ENCODE measurements at regions not wholly inside any gene's neighbourhood (a gene's known extent, or its start where the extent isn't known, plus 50 kb on each side); places are given as distances from the start of the nearest gene placed in this dataset.

- no peak for TF ChIP-seq REST (IDR thresholded peaks at IDR 0.05; ENCODE audit: low read depth, low read length)
- no peak for TF ChIP-seq FOXM1 (IDR thresholded peaks at IDR 0.05; ENCODE audit: low read depth)
- no peak for TF ChIP-seq CTCF (IDR thresholded peaks at IDR 0.05)
- TF ChIP-seq TAF1 (IDR thresholded peaks at IDR 0.05; ENCODE audit: borderline replicate concordance, low read depth, low read length): no peak
- no peak for TF ChIP-seq USF1 (IDR thresholded peaks at IDR 0.05; ENCODE audit: borderline replicate concordance, low read depth)
- no peak for TF ChIP-seq SIN3A (IDR thresholded peaks at IDR 0.05; ENCODE audit: borderline replicate concordance, low read depth, low read length)
Observed at GRCh38 chr3:160134964-160135363, 90.3 kb upstream of the C3orf80 start.

Measured in SK-N-SH (cell line).